GM19023 (cell line): ENCODE measurements at regions not wholly inside any gene's neighbourhood (a gene's known extent, or its start where the extent isn't known, plus 50 kb on each side); places are given as distances from the start of the nearest gene placed in this dataset.

Experiments
- ATAC-seq: cut with Tn5 transposase; IDR thresholded peaks from one replicate; pipeline ENCODE4 v1.9.1; 2021; ENCODE audit warnings: mild to moderate bottlenecking, moderate library complexity; ENCODE audit not compliant: unreplicated experiment

DNA sequence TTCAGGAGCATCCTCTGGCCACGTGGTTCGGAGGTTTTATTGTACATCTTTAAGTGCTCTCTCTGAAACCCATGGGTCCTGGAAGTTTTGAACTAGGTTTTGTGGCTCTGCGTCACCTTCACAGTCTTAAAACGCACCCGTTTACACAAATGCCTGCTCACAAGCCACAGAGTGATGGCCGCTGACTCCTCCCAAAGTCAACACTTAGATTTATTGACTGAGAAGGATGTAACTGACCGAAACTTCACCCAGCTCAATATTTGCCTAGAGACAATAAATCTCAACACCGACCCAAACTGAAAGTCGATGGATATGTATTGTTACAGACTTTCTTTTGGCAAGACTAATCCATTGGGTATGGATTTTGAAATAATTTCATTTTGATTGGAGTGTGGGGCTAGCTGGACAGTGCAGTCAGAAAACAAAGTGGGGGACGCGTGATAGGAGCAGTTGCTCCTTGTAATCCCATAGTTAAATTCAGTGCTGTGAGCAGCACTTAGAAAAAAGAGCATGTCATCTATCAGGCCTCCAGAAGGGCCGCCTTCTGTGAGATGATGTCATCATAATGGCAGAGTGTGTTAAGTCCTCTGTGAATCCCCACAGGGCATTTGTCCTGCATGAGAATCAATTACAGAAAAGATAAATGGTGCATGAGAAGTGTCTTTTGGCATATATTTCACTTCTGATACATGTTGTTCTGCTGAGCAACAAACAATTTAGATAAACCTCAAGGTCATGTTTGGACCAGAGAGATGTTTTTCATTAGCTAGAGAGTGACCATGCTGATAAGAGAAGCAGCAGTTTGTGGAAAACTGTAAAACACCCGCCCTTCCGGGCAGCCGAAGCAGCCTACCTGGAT, 183.7 kb downstream of the INO80D start:
- ATAC-seq, result no peak

GRCh38 chr2:205901491-205901890, 184.5 kb downstream of the INO80D start:
- no peak for ATAC-seq

GRCh38 chr2:205898744-205899143, 187.2 kb downstream of the INO80D start:
- ATAC-seq, result no peak

- ATAC-seq, result no peak
Measured at GRCh38 chr2:205895981-205896655, 189.9 kb downstream of the INO80D start.

- ATAC-seq, result no peak
Measured at GRCh38 chr2:205892665-205893259, 193.2 kb downstream of the INO80D start.

GRCh38 chr2:205892251-205892655, 193.7 kb downstream of the INO80D start:
- ATAC-seq, result no peak

GRCh38 chr2:205889114-205889513, 196.9 kb downstream of the INO80D start:
- no peak for ATAC-seq

- no peak for ATAC-seq
Measured at GRCh38 chr2:205887637-205888036, 198.3 kb downstream of the INO80D start.

GRCh38 chr2:205885492-205886099, 200.4 kb downstream of the INO80D start:
- peak; percentile 79 for ATAC-seq

DNA sequence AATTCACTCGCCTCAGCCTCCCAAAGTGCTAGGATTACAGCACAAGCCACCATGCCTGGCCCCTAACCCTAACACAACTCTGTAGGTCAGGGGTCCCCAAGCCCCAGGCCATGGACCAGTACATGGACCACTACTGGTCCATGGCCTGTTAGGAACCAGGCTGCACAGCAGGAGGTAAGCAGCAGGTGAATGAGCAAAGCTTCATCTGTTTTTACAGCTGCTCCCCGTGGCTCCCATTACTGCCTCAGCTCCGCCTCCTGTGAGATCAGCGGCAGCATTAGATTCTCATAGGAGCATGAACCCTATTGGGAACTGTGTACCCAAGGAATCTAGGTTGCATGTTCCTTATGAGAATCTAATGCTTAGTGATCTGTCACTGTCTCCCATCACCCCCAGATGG, 201.7 kb downstream of the NRP2 start:
- ATAC-seq, result no peak

- no peak for ATAC-seq
Measured at GRCh38 chr2:205882806-205883425, 200.6 kb downstream of the NRP2 start.

DNA sequence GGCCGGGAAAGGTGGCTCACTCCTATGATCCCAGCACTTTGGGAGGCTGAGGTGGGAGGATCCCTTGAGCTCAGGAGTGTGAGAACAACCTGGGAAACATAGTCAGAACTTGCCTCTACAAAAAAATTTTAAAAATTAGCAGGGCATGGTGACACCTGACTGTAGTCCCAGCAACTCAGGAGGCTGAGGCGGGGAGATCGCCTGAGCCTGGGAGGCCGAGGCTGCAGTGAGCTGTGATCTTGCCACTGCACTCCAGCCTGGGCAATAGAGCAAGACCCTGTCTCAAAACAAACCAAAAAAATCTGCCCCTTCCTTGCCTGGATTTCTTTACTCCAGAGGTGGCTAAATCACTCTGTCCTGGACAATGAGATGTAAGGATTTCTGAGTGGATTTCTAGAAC, 197.7 kb downstream of the NRP2 start:
- ATAC-seq, result no peak

GRCh38 chr2:205878999-205879762, 196.9 kb downstream of the NRP2 start:
- no peak for ATAC-seq

- no peak for ATAC-seq
Measured at GRCh38 chr2:205877496-205877895, 195.2 kb downstream of the NRP2 start.

- no peak for ATAC-seq
Measured at GRCh38 chr2:205876127-205876526, 193.8 kb downstream of the NRP2 start.

GRCh38 chr2:205872716-205873115, 190.4 kb downstream of the NRP2 start:
- no peak for ATAC-seq

DNA sequence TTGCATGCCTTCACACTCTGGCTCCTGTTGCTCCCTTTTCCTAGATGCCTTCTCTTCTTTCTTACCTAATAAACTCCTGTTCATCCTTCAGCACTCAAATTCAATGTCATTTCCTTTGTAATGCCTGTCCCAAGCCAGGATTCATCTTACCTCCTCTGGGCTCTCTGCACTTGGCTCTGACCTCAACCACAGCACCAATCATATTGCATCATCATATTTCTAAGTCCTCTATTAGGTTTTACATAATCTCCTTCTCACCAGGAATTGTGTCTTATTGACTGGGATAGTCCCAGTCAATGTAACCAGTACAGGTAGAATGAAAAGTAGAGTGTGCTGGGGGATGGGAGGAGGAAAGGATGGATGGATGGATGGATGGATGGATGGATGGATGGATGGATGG, 187.1 kb downstream of the NRP2 start:
- ATAC-seq, result no peak

GRCh38 chr2:205868773-205869333, 186.6 kb downstream of the NRP2 start:
- peak; percentile 82 for ATAC-seq

- no peak for ATAC-seq
Measured at GRCh38 chr2:205868053-205868452, 185.8 kb downstream of the NRP2 start.

- ATAC-seq, result no peak
Measured at GRCh38 chr2:205867371-205867770, 185.1 kb downstream of the NRP2 start.
